Activated T-helper 1 cell treated with anti-CD3 and anti-CD28 coated beads, Interleukin-12 subunit alpha, Interleukin-12 subunit beta, Interleukin-2, Interleukin-4 antibody, amounts not matched to agents 30 ng/mL and 10 ng/mL and 1 ng/mL, durations not matched to agents 14 hours and 24 hours and 36 hours (primary cell): ENCODE measurements at regions not wholly inside any gene's neighbourhood (a gene's known extent, or its start where the extent isn't known, plus 50 kb on each side); places are given as distances from the start of the nearest gene placed in this dataset.
"Not testable (repeated sequence)": the region's sequence is repeated elsewhere in the genome, so short reads cannot be mapped to it uniquely, and the experiment has no call there.

Experiments used
- DNase-seq: peaks from one replicate; pipeline ENCODE4 v3.0.0; 2021; ENCODE audit warnings: low spot score
- H3K27ac Mint-ChIP-seq: one replicate; pipeline ENCODE4 v1.8.0; 2021; ENCODE audit warnings: mild to moderate bottlenecking, mixed read lengths
- H3K27me3 Mint-ChIP-seq: one replicate; pipeline ENCODE4 v1.8.0; 2022; ENCODE audit warnings: mild to moderate bottlenecking, moderate library complexity, mixed read lengths; ENCODE audit not compliant: insufficient read depth
- H3K36me3 Mint-ChIP-seq: one replicate; pipeline ENCODE4 v1.8.0; 2021; ENCODE audit warnings: low read depth, mixed read lengths
- H3K4me1 Mint-ChIP-seq: one replicate; pipeline ENCODE4 v1.8.0; 2021; ENCODE audit warnings: low read depth, mixed read lengths
- H3K4me3 Mint-ChIP-seq: one replicate; pipeline ENCODE4 v1.8.0; 2021; ENCODE audit warnings: mild to moderate bottlenecking, moderate library complexity, mixed read lengths
- H3K9me3 Mint-ChIP-seq: one replicate; pipeline ENCODE4 v1.8.0; 2021; ENCODE audit warnings: mixed read lengths
- intact Hi-C: fragments of 100-400 bp; cut with micrococcal nuclease; formaldehyde crosslinking; loops from one replicate; pipeline ENCODE4 v1.15.1; 2024

DNA sequence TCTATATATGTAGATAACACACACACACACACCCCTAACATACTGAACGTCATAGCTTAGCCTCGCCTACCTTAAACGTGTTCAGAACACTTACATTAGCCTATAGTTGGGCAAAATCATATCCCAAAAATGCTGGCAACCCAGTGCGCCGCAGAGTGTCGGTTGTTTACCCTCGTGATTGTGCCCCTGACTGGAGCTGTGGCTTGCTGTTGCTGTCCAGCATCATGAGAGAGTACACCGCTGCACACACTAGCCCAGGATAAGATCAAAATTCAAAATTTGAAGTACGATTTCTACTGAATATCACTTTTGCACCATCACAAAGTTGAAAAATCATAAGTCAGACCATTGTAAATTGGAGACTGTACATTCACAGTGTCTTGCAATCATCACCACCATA lies 73.1 kb upstream of the COG2 start:
- Mint-ChIP-seq H3K4me1 (no peaks in the 10 kb centered on the region), H3K9me3 (no peaks in the 10 kb centered on the region), H3K27ac (no peak overlapping the region), H3K36me3 (no peaks in the 10 kb centered on the region), H3K4me3 (no peak overlapping the region), H3K27me3 (peaks cover 18% of the 10 kb centered on the region)
- DNase-seq, result no peak
- intact Hi-C loops, result no loop called here

DNA sequence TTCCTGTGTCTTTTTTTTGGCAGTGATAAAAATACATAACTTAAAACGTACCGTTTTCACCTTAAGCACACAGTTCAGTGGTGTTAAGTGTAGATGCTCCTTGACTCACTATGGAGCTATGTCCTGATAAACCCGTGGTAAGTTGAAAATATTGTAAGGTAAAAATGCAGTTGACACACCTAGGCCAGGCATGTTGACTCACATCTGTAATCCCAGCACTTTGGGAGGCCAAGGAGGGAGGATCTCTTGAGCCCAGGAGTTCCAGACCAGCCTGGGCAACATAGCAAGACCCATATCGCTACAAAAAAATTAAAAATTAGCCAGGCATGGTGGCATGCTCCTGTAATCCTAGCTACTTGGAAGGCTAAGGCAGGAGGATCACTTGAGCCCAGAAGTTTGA lies 73.6 kb upstream of the COG2 start:
- DNase-seq, result no peak
- Mint-ChIP-seq H3K27me3 (peaks cover 21% of the 10 kb centered on the region), H3K9me3 (no peaks in the 10 kb centered on the region), H3K4me3 (no peak overlapping the region), H3K27ac (no peak overlapping the region), H3K4me1 (no peaks in the 10 kb centered on the region), H3K36me3 (no peaks in the 10 kb centered on the region)
- intact Hi-C loops, result no loop called here

DNA sequence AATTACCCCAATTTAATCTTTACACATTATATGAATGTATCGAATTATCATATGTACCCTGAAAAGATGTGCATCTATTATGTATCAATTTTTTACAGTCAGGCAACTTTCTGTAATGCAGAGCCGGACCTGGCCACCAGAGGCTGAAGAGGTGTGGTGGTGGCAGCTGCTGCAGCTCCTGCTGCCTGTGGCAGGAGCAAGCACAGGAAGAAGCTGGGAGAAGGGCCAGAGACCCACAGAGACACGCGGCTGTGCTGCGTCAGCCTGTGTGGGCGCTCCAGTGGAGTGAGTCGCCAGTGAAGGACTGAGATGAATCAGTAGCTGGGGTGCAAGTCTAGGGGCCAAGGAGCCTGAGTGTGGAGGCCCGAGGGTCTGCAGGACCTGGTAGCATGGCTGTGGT lies 74.3 kb upstream of the COG2 start:
- intact Hi-C loops, result no loop called here
- no peaks in the 10 kb centered on the region for H3K4me1 Mint-ChIP-seq
- DNase-seq, result no peak
- H3K36me3 Mint-ChIP-seq, result no peaks in the 10 kb centered on the region
- peaks cover 21% of the 10 kb centered on the region for H3K27me3 Mint-ChIP-seq
- H3K4me3 Mint-ChIP-seq, result no peak overlapping the region
- H3K27ac Mint-ChIP-seq, result peak overlapping the region; percentile 57
- no peaks in the 10 kb centered on the region for H3K9me3 Mint-ChIP-seq

DNA sequence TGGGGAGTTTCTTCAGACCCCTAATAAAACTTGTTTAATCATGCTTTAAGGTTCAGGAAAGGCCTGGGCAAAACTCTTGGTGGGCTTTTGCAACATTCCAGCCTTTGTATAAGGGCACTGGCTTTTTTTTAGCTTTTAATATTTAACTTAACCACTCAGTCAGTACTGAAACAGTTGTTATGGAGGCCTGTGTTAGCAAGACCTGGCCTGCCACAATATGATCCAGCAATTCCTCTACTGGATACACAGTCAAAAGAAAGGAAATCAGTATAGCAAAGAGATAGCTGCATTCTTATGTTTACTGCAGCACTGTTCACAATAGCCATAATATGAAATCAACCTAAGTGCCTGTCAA lies 75.1 kb upstream of the COG2 start:
- Mint-ChIP-seq H3K4me3 (no peak overlapping the region), H3K27ac (no peak overlapping the region), H3K4me1 (no peaks in the 10 kb centered on the region), H3K36me3 (no peaks in the 10 kb centered on the region), H3K27me3 (peaks cover 21% of the 10 kb centered on the region), H3K9me3 (no peaks in the 10 kb centered on the region)
- intact Hi-C loops, result no loop called here
- DNase-seq, result no peak

DNA sequence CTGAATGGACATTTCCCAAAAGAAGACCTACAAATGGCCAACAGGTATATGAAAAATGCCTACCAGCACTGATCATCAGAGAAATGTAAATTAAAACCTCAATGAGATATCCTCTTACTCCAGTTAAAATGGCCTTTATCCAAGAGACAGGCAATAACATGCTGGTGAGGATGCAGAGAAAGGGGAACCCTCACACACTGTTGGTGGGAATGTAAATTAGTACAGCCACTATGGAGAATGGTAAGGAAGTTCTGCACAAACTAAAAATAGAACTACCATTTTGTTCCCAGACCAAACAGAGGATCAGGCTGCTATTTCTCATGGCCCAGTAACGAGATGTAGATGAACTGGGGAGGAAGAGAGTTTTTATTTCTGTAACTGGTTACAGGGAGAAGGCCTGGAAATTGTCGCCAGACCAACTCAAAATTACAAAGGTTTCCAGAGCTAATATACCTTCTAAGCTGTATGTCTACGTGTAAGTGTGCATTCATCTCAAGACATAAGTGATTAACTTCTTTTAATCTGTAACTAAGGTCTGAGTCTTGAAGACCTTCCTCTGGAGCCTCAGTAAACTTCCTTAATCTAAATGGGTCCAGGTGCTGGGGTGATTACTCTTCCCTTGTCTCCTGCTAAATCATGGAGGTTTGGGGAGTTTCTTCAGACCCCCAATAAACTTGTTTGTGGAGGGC lies 75.6 kb upstream of the COG2 start:
- H3K27ac Mint-ChIP-seq, DNase-seq, H3K4me1 Mint-ChIP-seq, H3K4me3 Mint-ChIP-seq, intact Hi-C loops, H3K9me3 Mint-ChIP-seq, H3K36me3 Mint-ChIP-seq: not testable (repeated sequence)
- peaks cover 19% of the 10 kb centered on the region for H3K27me3 Mint-ChIP-seq

DNA sequence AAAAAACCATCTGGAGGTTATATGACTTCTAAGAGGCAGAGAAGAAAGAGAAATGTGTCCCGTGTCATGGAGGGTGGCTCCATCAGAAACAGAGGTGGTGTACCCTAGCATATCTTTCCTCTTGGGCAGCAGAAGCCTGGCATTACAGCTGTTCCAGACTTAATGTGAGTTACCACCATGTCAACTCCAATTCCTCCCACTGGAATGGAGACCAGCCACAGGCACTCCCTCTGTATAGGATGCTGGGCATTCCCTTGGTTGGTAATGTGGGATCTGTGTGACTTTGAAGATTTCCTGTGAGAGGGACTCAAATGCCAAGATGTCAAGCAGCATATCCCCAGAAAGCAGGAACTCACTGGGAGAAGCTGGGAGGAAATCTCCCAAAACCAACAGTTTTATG lies 77.1 kb upstream of the COG2 start:
- intact Hi-C loops, result no loop called here
- no peak for DNase-seq
- H3K27ac Mint-ChIP-seq, result no peak overlapping the region
- no peaks in the 10 kb centered on the region for H3K36me3 Mint-ChIP-seq
- H3K4me1 Mint-ChIP-seq, result no peaks in the 10 kb centered on the region
- peaks cover 17% of the 10 kb centered on the region for H3K27me3 Mint-ChIP-seq
- no peaks in the 10 kb centered on the region for H3K9me3 Mint-ChIP-seq
- H3K4me3 Mint-ChIP-seq, result no peak overlapping the region

DNA sequence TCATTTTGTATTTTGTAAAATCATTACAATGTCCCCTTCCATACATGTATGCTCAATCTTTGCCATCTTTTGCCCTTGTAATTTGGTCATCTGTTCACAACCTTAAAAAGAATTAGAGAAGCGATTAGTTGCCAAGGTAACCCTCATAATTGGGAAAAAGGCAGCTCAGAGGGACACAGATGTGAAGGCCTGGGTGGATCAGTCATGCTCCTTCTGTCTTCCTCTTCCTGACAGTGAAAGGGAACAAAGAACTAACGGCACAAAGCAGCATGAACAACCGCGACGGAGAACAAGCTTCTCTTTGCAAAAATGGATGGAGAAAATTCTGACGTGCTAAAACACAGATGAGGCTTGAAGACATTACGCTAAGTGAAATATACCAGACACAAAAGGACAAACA lies 78.7 kb upstream of the COG2 start:
- Mint-ChIP-seq H3K9me3 (no peaks in the 10 kb centered on the region), H3K27me3 (peaks cover 16% of the 10 kb centered on the region), H3K27ac (no peak overlapping the region), H3K4me3 (no peak overlapping the region), H3K4me1 (no peaks in the 10 kb centered on the region), H3K36me3 (no peaks in the 10 kb centered on the region)
- intact Hi-C loops, result no loop called here
- no peak for DNase-seq

DNA sequence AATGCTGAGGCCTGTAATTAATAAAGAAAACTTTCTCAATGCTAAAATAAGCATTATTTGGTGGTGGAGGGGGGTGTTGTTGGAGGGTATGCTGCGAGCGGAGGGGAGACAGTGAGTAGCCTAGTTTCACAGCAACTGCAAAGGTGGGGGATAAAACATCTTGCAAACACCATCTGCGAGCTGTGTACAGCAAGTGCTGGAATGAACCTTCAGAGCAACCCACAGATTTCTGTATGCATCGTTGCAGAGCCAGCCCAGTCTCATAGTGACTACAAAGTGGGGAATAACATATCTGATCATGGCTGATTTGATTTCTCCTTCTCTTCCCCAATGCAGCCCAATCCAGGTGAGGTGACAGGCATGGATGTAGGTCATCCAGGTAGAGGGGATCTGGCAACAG lies 80.7 kb upstream of the COG2 start:
- intact Hi-C loops, result no loop called here
- H3K4me3 Mint-ChIP-seq, result no peak overlapping the region

DNA sequence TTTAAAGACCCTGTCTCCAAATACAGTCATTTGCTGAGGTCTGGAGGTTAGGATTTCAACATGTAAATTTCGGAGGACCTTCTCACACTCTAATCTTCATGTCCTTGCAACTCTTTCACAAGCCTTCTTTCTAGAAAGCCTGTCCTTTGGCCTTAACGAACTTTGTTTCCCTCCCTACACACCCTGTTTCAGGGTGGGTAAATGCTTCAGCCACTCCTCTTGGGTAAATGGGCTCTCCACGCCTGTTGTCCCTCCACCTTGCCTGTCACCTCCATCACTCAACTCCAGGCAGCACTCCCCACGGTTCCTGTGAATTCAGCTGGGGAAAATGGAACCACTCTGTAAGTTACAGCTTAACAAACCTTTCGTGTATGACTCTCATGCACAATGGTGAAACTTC lies 84.0 kb upstream of the COG2 start:
- intact Hi-C loops, result no loop called here
- DNase-seq, result no peak
- Mint-ChIP-seq H3K27me3 (peaks cover 9% of the 10 kb centered on the region), H3K4me1 (peaks cover 8% of the 10 kb centered on the region), H3K27ac (no peak overlapping the region), H3K4me3 (no peak overlapping the region), H3K9me3 (no peaks in the 10 kb centered on the region), H3K36me3 (no peaks in the 10 kb centered on the region)

More for the DNA sequence above, 80.7 kb upstream of the COG2 start:
- no peaks in the 10 kb centered on the region for H3K36me3 Mint-ChIP-seq
- no peak for DNase-seq
- H3K9me3 Mint-ChIP-seq, result no peaks in the 10 kb centered on the region
- H3K27me3 Mint-ChIP-seq, result peaks cover 19% of the 10 kb centered on the region
- H3K4me1 Mint-ChIP-seq, result no peaks in the 10 kb centered on the region
- no peak overlapping the region for H3K27ac Mint-ChIP-seq

DNA sequence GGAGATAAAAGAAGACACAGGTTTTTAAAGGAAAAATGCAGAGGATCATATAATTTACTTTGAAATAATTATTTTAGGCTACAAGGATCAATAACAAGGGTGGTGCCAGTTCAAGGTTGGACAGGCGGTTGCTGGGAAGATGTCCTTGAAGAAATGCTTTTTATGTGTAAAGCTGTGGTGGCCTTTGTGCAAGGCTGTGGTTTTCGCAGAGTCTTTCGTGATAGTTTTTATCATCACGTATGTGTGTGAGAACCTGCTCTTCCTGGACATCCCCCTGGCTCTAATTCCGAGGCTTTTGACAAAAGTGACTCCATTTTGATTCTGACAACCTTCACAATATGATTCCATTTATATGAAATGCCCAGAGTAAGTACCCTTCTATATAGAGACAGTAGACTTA lies 85.8 kb upstream of the COG2 start:
- intact Hi-C loops, result no loop called here
- H3K4me3 Mint-ChIP-seq, result no peak overlapping the region
- no peak overlapping the region for H3K27ac Mint-ChIP-seq
- no peak for DNase-seq
- H3K4me1 Mint-ChIP-seq, result peaks cover 8% of the 10 kb centered on the region
- no peaks in the 10 kb centered on the region for H3K9me3 Mint-ChIP-seq
- no peaks in the 10 kb centered on the region for H3K36me3 Mint-ChIP-seq
- peaks cover 5% of the 10 kb centered on the region for H3K27me3 Mint-ChIP-seq

DNA sequence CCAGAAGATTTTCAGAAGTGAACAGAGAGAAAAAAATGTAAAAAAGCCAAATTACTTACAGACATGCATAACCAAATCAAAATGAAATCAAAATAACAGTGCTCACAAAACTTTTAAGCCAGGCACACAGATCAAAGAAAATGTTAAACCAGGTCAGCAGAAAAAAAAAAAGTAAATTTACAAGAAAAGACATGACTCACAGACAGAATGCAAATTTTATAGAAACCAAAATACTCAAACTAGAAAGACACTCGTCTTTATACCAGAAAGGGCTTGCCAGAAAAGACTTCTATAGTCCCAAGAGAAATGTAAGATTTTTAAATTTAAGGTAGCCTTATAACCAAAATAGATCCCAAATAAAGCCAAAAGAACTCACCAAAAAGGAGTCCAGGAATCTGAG lies 86.5 kb upstream of the COG2 start:
- peak overlapping the region; percentile 10 for H3K27ac Mint-ChIP-seq
- no peaks in the 10 kb centered on the region for H3K36me3 Mint-ChIP-seq
- peaks cover 8% of the 10 kb centered on the region for H3K4me1 Mint-ChIP-seq
- H3K4me3 Mint-ChIP-seq, result peak overlapping the region; percentile 24
- no peaks in the 10 kb centered on the region for H3K9me3 Mint-ChIP-seq
- peaks cover 4% of the 10 kb centered on the region for H3K27me3 Mint-ChIP-seq
- intact Hi-C loops, result no loop called here
- DNase-seq, result no peak

DNA sequence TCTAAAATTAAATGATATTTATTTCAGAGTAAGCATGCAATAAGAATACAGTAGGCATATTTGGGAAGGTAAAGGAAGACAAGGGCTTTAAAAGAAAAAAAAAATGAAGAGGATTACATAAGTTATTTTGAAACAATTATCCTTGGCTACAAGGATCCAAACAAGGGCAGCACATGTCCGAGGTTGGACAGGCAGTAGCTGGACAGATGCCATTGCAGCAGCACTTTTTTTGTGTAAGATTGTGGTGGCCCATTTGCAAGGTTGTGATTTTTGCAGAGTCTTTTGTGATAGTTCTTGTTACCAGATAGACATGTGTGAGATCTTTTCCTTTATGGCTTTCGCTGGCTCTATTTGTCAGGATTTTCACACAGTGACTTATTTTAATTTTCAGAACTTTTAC lies 89.4 kb upstream of the COG2 start:
- no peak for DNase-seq
- no peaks in the 10 kb centered on the region for H3K27me3 Mint-ChIP-seq
- intact Hi-C loops, result no loop called here
- H3K4me3 Mint-ChIP-seq, result no peak overlapping the region
- no peak overlapping the region for H3K27ac Mint-ChIP-seq
- peaks cover 12% of the 10 kb centered on the region for H3K4me1 Mint-ChIP-seq
- no peaks in the 10 kb centered on the region for H3K36me3 Mint-ChIP-seq
- no peaks in the 10 kb centered on the region for H3K9me3 Mint-ChIP-seq

DNA sequence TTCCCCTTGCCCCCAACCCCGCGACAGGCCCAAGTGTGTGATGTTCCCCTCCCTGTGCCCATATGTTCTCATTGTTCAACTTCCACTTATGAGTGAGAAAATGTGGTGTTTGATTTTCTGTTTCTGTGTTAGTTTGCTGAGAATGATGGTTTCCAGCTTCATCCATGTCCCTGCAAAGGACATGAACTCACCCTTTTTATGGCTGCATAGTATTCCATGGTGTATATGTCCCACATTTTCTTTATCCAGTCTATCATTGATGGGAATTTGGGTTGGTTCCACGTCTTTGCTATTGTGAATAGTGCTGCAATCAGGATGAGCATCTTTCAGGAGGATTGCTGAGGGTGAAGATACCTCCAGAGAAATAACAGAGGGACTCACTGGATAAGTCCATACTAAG lies 91.3 kb upstream of the COG2 start:
- intact Hi-C loops, result loop anchor here (1.0 kb wide), 1 partner anchor 9 kb away; no protein-coding TSS in a partner anchor
- H3K27me3 Mint-ChIP-seq, result not testable (repeated sequence)

DNA sequence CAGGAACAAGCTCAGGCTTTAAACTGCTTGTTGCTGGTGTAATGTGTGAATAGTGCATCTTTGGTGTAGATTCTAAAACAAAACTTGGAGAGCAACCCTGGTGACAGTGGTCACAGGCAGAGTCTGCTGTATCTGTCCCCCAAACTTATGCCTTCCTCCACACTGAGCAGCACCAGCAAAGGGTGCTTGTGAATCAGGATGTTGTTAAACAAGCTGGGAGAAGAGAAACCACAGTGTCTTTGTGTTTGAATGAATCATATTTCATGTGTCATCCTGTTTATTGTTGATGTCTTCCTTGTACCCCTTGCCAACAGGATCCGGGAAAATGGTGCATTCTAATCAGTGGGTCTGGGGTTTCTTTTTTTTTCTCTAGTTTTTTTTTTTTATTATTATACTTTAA lies 91.9 kb upstream of the COG2 start:
- H3K36me3 Mint-ChIP-seq, result no peaks in the 10 kb centered on the region
- peaks cover 4% of the 10 kb centered on the region for H3K27me3 Mint-ChIP-seq
- H3K4me3 Mint-ChIP-seq, result no peak overlapping the region
- H3K4me1 Mint-ChIP-seq, result peaks cover 5% of the 10 kb centered on the region
- H3K9me3 Mint-ChIP-seq, result no peaks in the 10 kb centered on the region
- peak overlapping the region; percentile 45 for H3K27ac Mint-ChIP-seq
- no peak for DNase-seq
- intact Hi-C loops, result loop anchor here (1.0 kb wide), 1 partner anchor 8 kb away; no protein-coding TSS in a partner anchor

More for the DNA sequence above, 91.3 kb upstream of the COG2 start:
- not testable (repeated sequence) for H3K4me1 Mint-ChIP-seq, H3K27ac Mint-ChIP-seq, DNase-seq, H3K36me3 Mint-ChIP-seq, H3K9me3 Mint-ChIP-seq, H3K4me3 Mint-ChIP-seq
